ENCODE measurements at regions not wholly inside any gene's neighbourhood (a gene's known extent, or its start where the extent isn't known, plus 50 kb on each side); places are given as distances from the start of the nearest gene placed in this dataset.
"Not testable (repeated sequence)": the region's sequence is repeated elsewhere in the genome, so short reads cannot be mapped to it uniquely, and the experiment has no call there.

- DNase-seq = no peak
Observed at GRCh38 chr2:16091576-16092282, 151.4 kb downstream of the MYCN start.

GRCh38 chr2:16090650-16091575 is 150.6 kb downstream of the MYCN start:
- DNase-seq = no peak

GRCh38 chr2:16089491-16089890 is 149.1 kb downstream of the MYCN start:
- not testable (repeated sequence) for DNase-seq

GRCh38 chr2:16088802-16089112 is 148.4 kb downstream of the MYCN start:
- DNase-seq = no peak

- no peak for DNase-seq
Observed at GRCh38 chr2:16088035-16088801, 147.9 kb downstream of the MYCN start.

GRCh38 chr2:16086136-16086535 is 145.8 kb downstream of the MYCN start:
- DNase-seq = not testable (repeated sequence)

- DNase-seq = no peak
Observed at GRCh38 chr2:16085073-16085472, 144.7 kb downstream of the MYCN start.

- no peak for DNase-seq
Observed at GRCh38 chr2:16084274-16084673, 143.9 kb downstream of the MYCN start.

GRCh38 chr2:16082276-16082675 is 141.9 kb downstream of the MYCN start:
- DNase-seq = no peak

GRCh38 chr2:16081316-16082200 is 141.2 kb downstream of the MYCN start:
- no peak for DNase-seq

GRCh38 chr2:16080516-16080915 is 140.2 kb downstream of the MYCN start:
- no peak for DNase-seq

- DNase-seq = no peak
Observed at GRCh38 chr2:16080071-16080470, 139.7 kb downstream of the MYCN start.

GRCh38 chr2:16079637-16080036 is 139.3 kb downstream of the MYCN start:
- no peak for DNase-seq

- no peak for DNase-seq
Observed at GRCh38 chr2:16077601-16078000, 137.3 kb downstream of the MYCN start.

GRCh38 chr2:16076911-16077310 is 136.6 kb downstream of the MYCN start:
- no peak for DNase-seq

- no peak for DNase-seq
Observed at GRCh38 chr2:16075045-16076012, 135.0 kb downstream of the MYCN start.

GRCh38 chr2:16073921-16074425 is 133.6 kb downstream of the MYCN start:
- DNase-seq = no peak

- DNase-seq = no peak
Observed at GRCh38 chr2:16073471-16073870, 133.1 kb downstream of the MYCN start.

GRCh38 chr2:16072638-16073290 is 132.4 kb downstream of the MYCN start:
- no peak for DNase-seq

GRCh38 chr2:16071865-16072637 is 131.7 kb downstream of the MYCN start:
- DNase-seq = no peak
